ENCODE measurements at regions not wholly inside any gene's neighbourhood (a gene's known extent, or its start where the extent isn't known, plus 50 kb on each side); places are given as distances from the start of the nearest gene placed in this dataset.

- Mint-ChIP-seq H3K9me3 (no peaks in the 10 kb centered on the region), H3K27me3 (ENCODE audit: low read depth) (peaks cover 7% of the 10 kb centered on the region), H3K4me3 (ENCODE audit: low read depth) (no peak overlapping the region), H3K36me3 (ENCODE audit: low read depth) (no peaks in the 10 kb centered on the region), H3K27ac (no peak overlapping the region), H3K4me1 (ENCODE audit: low read depth) (peaks cover 3% of the 10 kb centered on the region)
- intact Hi-C loops (cut with micrococcal nuclease), result no loop called here
- no peak for DNase-seq (ENCODE audit: low spot score)
Measured at GRCh38 chr15:29208836-29209235, 60.8 kb downstream of the NSMCE3 start.

- Mint-ChIP-seq H3K36me3 (ENCODE audit: low read depth) (no peaks in the 10 kb centered on the region), H3K4me3 (ENCODE audit: low read depth) (no peak overlapping the region), H3K9me3 (no peaks in the 10 kb centered on the region), H3K27ac (no peak overlapping the region), H3K27me3 (ENCODE audit: low read depth) (peaks cover 10% of the 10 kb centered on the region), H3K4me1 (ENCODE audit: low read depth) (peaks cover 3% of the 10 kb centered on the region)
- DNase-seq (ENCODE audit: low spot score), result no peak
- intact Hi-C loops (cut with micrococcal nuclease), result no loop called here
Measured at GRCh38 chr15:29208352-29208751, 61.3 kb downstream of the NSMCE3 start.

- intact Hi-C loops (cut with micrococcal nuclease), result no loop called here
- peaks cover 3% of the 10 kb centered on the region for H3K4me1 Mint-ChIP-seq (ENCODE audit: low read depth)
- H3K4me3 Mint-ChIP-seq (ENCODE audit: low read depth), result no peak overlapping the region
- H3K36me3 Mint-ChIP-seq (ENCODE audit: low read depth), result no peaks in the 10 kb centered on the region
- no peaks in the 10 kb centered on the region for H3K9me3 Mint-ChIP-seq
- no peak for DNase-seq (ENCODE audit: low spot score)
- H3K27ac Mint-ChIP-seq, result no peak overlapping the region
- peaks cover 10% of the 10 kb centered on the region for H3K27me3 Mint-ChIP-seq (ENCODE audit: low read depth)
Measured at GRCh38 chr15:29207758-29208108, 61.9 kb downstream of the NSMCE3 start.

- Mint-ChIP-seq H3K27me3 (ENCODE audit: low read depth) (peaks cover 12% of the 10 kb centered on the region), H3K9me3 (no peaks in the 10 kb centered on the region), H3K27ac (no peak overlapping the region), H3K36me3 (ENCODE audit: low read depth) (no peaks in the 10 kb centered on the region), H3K4me1 (ENCODE audit: low read depth) (peaks cover under 1% of the 10 kb centered on the region), H3K4me3 (ENCODE audit: low read depth) (no peak overlapping the region)
- no peak for DNase-seq (ENCODE audit: low spot score)
- intact Hi-C loops (cut with micrococcal nuclease), result no loop called here
Measured at GRCh38 chr15:29207027-29207757, 62.4 kb downstream of the NSMCE3 start.

GRCh38 chr15:29205186-29205585 is 64.4 kb downstream of the NSMCE3 start:
- peaks cover 21% of the 10 kb centered on the region for H3K27me3 Mint-ChIP-seq (ENCODE audit: low read depth)
- no peak for DNase-seq (ENCODE audit: low spot score)
- no peaks in the 10 kb centered on the region for H3K9me3 Mint-ChIP-seq
- H3K36me3 Mint-ChIP-seq (ENCODE audit: low read depth), result no peaks in the 10 kb centered on the region
- no peak overlapping the region for H3K27ac Mint-ChIP-seq
- H3K4me3 Mint-ChIP-seq (ENCODE audit: low read depth), result no peak overlapping the region
- H3K4me1 Mint-ChIP-seq (ENCODE audit: low read depth), result no peaks in the 10 kb centered on the region
- intact Hi-C loops (cut with micrococcal nuclease), result no loop called here

GRCh38 chr15:29204369-29204755 is 65.3 kb downstream of the NSMCE3 start:
- H3K27me3 Mint-ChIP-seq (ENCODE audit: low read depth), result peaks cover 20% of the 10 kb centered on the region
- DNase-seq (ENCODE audit: low spot score), result no peak
- no peak overlapping the region for H3K4me3 Mint-ChIP-seq (ENCODE audit: low read depth)
- H3K4me1 Mint-ChIP-seq (ENCODE audit: low read depth), result no peaks in the 10 kb centered on the region
- no peaks in the 10 kb centered on the region for H3K9me3 Mint-ChIP-seq
- no peak overlapping the region for H3K27ac Mint-ChIP-seq
- H3K36me3 Mint-ChIP-seq (ENCODE audit: low read depth), result no peaks in the 10 kb centered on the region
- intact Hi-C loops (cut with micrococcal nuclease), result no loop called here

GRCh38 chr15:29203718-29204368 is 65.8 kb downstream of the NSMCE3 start:
- Mint-ChIP-seq H3K27ac (no peak overlapping the region), H3K9me3 (no peaks in the 10 kb centered on the region), H3K27me3 (ENCODE audit: low read depth) (peaks cover 22% of the 10 kb centered on the region), H3K4me3 (ENCODE audit: low read depth) (no peak overlapping the region), H3K4me1 (ENCODE audit: low read depth) (no peaks in the 10 kb centered on the region), H3K36me3 (ENCODE audit: low read depth) (no peaks in the 10 kb centered on the region)
- intact Hi-C loops (cut with micrococcal nuclease), result no loop called here
- no peak for DNase-seq (ENCODE audit: low spot score)

GRCh38 chr15:29196722-29197121 is 72.9 kb downstream of the NSMCE3 start:
- no peaks in the 10 kb centered on the region for H3K9me3 Mint-ChIP-seq
- intact Hi-C loops (cut with micrococcal nuclease), result no loop called here
- H3K4me3 Mint-ChIP-seq (ENCODE audit: low read depth), result no peak overlapping the region
- no peaks in the 10 kb centered on the region for H3K4me1 Mint-ChIP-seq (ENCODE audit: low read depth)
- no peak for DNase-seq (ENCODE audit: low spot score)
- peaks cover 44% of the 10 kb centered on the region for H3K27me3 Mint-ChIP-seq (ENCODE audit: low read depth)
- H3K27ac Mint-ChIP-seq, result no peak overlapping the region
- no peaks in the 10 kb centered on the region for H3K36me3 Mint-ChIP-seq (ENCODE audit: low read depth)

- Mint-ChIP-seq H3K36me3 (ENCODE audit: low read depth) (no peaks in the 10 kb centered on the region), H3K9me3 (no peaks in the 10 kb centered on the region), H3K4me1 (ENCODE audit: low read depth) (no peaks in the 10 kb centered on the region), H3K4me3 (ENCODE audit: low read depth) (no peak overlapping the region), H3K27me3 (ENCODE audit: low read depth) (peaks cover 45% of the 10 kb centered on the region), H3K27ac (no peak overlapping the region)
- no peak for DNase-seq (ENCODE audit: low spot score)
- intact Hi-C loops (cut with micrococcal nuclease), result no loop called here
Measured at GRCh38 chr15:29196290-29196689, 73.3 kb downstream of the NSMCE3 start.

- H3K36me3 Mint-ChIP-seq (ENCODE audit: low read depth), result no peaks in the 10 kb centered on the region
- H3K9me3 Mint-ChIP-seq, result no peaks in the 10 kb centered on the region
- H3K4me3 Mint-ChIP-seq (ENCODE audit: low read depth), result no peak overlapping the region
- DNase-seq (ENCODE audit: low spot score), result no peak
- no peaks in the 10 kb centered on the region for H3K4me1 Mint-ChIP-seq (ENCODE audit: low read depth)
- peaks cover 46% of the 10 kb centered on the region for H3K27me3 Mint-ChIP-seq (ENCODE audit: low read depth)
- H3K27ac Mint-ChIP-seq, result no peak overlapping the region
- intact Hi-C loops (cut with micrococcal nuclease), result no loop called here
Measured at GRCh38 chr15:29194866-29195265, 74.8 kb downstream of the NSMCE3 start.

GRCh38 chr15:29183071-29183831 is 86.4 kb downstream of the NSMCE3 start:
- intact Hi-C loops (cut with micrococcal nuclease), result loop anchor here (1.0 kb wide), 1 partner anchor 86 kb away; the partner anchor contains the start of gene NSMCE3
- H3K27me3 Mint-ChIP-seq (ENCODE audit: low read depth), result peaks cover 34% of the 10 kb centered on the region
- peaks cover 14% of the 10 kb centered on the region for H3K4me1 Mint-ChIP-seq (ENCODE audit: low read depth)
- H3K36me3 Mint-ChIP-seq (ENCODE audit: low read depth), result no peaks in the 10 kb centered on the region
- peak overlapping the region; percentile 60 for H3K27ac Mint-ChIP-seq
- no peaks in the 10 kb centered on the region for H3K9me3 Mint-ChIP-seq
- no peak for DNase-seq (ENCODE audit: low spot score)
- peak overlapping the region; percentile 45 for H3K4me3 Mint-ChIP-seq (ENCODE audit: low read depth)

- Mint-ChIP-seq H3K9me3 (no peaks in the 10 kb centered on the region), H3K36me3 (ENCODE audit: low read depth) (no peaks in the 10 kb centered on the region), H3K27me3 (ENCODE audit: low read depth) (peaks cover 35% of the 10 kb centered on the region), H3K4me1 (ENCODE audit: low read depth) (peaks cover 14% of the 10 kb centered on the region), H3K27ac (peak overlapping the region; percentile 60), H3K4me3 (ENCODE audit: low read depth) (peak overlapping the region; percentile 20)
- DNase-seq (ENCODE audit: low spot score), result no peak
- intact Hi-C loops (cut with micrococcal nuclease), result no loop called here
Measured at GRCh38 chr15:29182590-29182989, 87.0 kb downstream of the NSMCE3 start.
